Kidney glomerular epithelial cell (primary cell): ENCODE measurements at regions not wholly inside any gene's neighbourhood (a gene's known extent, or its start where the extent isn't known, plus 50 kb on each side); places are given as distances from the start of the nearest gene placed in this dataset.
A peak's percentile ranks its signal among the peaks of the same experiment; 100 is the strongest.
"Not testable (repeated sequence)": the region's sequence is repeated elsewhere in the genome, so short reads cannot be mapped to it uniquely, and the experiment has no call there.

Source experiments
- DNase-seq: peaks from one replicate; lab custom pipeline; 2025; lab: John Stamatoyannopoulos, UW

- no peak for DNase-seq
Measured at GRCh38 chr18:44539926-44540325, 140.8 kb upstream of the SETBP1 start.

GRCh38 chr18:44541159-44541558, 139.5 kb upstream of the SETBP1 start:
- DNase-seq = no peak

- DNase-seq = no peak
Measured at GRCh38 chr18:44541781-44542180, 138.9 kb upstream of the SETBP1 start.

- DNase-seq = no peak
Measured at GRCh38 chr18:44543387-44543786, 137.3 kb upstream of the SETBP1 start.

- DNase-seq = no peak
Measured at GRCh38 chr18:44545359-44545985, 135.2 kb upstream of the SETBP1 start.

- no peak for DNase-seq
Measured at GRCh38 chr18:44546954-44547353, 133.7 kb upstream of the SETBP1 start.

GRCh38 chr18:44548291-44549221, 132.1 kb upstream of the SETBP1 start:
- DNase-seq = no peak

- no peak for DNase-seq
Measured at GRCh38 chr18:44552706-44553105, 128.0 kb upstream of the SETBP1 start.

GRCh38 chr18:44556296-44556695, 124.4 kb upstream of the SETBP1 start:
- DNase-seq = no peak

- DNase-seq = no peak
Measured at GRCh38 chr18:44557616-44558151, 123.0 kb upstream of the SETBP1 start.

- DNase-seq = no peak
Measured at GRCh38 chr18:44558767-44559166, 121.9 kb upstream of the SETBP1 start.

GRCh38 chr18:44562986-44563385, 117.7 kb upstream of the SETBP1 start:
- DNase-seq = no peak

GRCh38 chr18:44564922-44565321, 115.8 kb upstream of the SETBP1 start:
- DNase-seq = no peak

GRCh38 chr18:44568342-44568741, 112.3 kb upstream of the SETBP1 start:
- DNase-seq = no peak

GRCh38 chr18:44568986-44569385, 111.7 kb upstream of the SETBP1 start:
- DNase-seq = no peak

- DNase-seq = no peak
Measured at GRCh38 chr18:44569391-44570055, 111.2 kb upstream of the SETBP1 start.

- peak; percentile 31 for DNase-seq
Measured at GRCh38 chr18:44579028-44579702, 101.5 kb upstream of the SETBP1 start.

- DNase-seq = no peak
Measured at GRCh38 chr18:44579745-44580144, 100.9 kb upstream of the SETBP1 start.

GRCh38 chr18:44580159-44580558, 100.5 kb upstream of the SETBP1 start:
- no peak for DNase-seq

GRCh38 chr18:44580782-44581181, 99.9 kb upstream of the SETBP1 start:
- DNase-seq = not testable (repeated sequence)

- no peak for DNase-seq
Measured at GRCh38 chr18:44582456-44582855, 98.2 kb upstream of the SETBP1 start.

- no peak for DNase-seq
Measured at GRCh38 chr18:44584900-44585299, 95.8 kb upstream of the SETBP1 start.
